ENCODE measurements at regions not wholly inside any gene's neighbourhood (a gene's known extent, or its start where the extent isn't known, plus 50 kb on each side); places are given as distances from the start of the nearest gene placed in this dataset.

- no peak for TF ChIP-seq POLR2A (IDR thresholded peaks at IDR 0.05)
- TF ChIP-seq, protein P1, sequence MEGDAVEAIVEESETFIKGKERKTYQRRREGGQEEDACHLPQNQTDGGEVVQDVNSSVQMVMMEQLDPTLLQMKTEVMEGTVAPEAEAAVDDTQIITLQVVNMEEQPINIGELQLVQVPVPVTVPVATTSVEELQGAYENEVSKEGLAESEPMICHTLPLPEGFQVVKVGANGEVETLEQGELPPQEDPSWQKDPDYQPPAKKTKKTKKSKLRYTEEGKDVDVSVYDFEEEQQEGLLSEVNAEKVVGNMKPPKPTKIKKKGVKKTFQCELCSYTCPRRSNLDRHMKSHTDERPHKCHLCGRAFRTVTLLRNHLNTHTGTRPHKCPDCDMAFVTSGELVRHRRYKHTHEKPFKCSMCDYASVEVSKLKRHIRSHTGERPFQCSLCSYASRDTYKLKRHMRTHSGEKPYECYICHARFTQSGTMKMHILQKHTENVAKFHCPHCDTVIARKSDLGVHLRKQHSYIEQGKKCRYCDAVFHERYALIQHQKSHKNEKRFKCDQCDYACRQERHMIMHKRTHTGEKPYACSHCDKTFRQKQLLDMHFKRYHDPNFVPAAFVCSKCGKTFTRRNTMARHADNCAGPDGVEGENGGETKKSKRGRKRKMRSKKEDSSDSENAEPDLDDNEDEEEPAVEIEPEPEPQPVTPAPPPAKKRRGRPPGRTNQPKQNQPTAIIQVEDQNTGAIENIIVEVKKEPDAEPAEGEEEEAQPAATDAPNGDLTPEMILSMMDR (IDR thresholded peaks at IDR 0.05), result no peak
Observed at GRCh38 chr5:99644822-99645221, 716.0 kb upstream of the CHD1 start.
